ENCODE measurements at regions not wholly inside any gene's neighbourhood (a gene's known extent, or its start where the extent isn't known, plus 50 kb on each side); places are given as distances from the start of the nearest gene placed in this dataset.

DNA sequence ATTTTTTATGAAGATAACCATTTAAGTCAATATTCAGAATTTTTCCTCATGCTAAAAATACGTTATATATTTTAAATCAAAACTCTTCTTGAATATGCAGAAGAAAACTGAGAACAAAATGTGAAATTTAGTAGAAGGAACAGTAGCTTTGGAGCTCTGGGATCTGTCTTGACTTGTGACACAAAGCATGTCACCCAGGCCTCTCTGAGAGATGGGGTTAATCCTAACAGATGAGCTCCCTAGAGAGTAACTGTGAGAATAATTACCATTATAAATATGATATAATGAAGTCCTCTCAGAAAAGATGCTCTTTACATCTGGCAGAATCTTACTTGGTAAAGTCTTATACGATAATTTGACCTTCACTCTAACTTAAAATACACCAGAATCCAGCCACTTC lies 272.0 kb downstream of the PTPRC start (continued):
- TF ChIP-seq, protein P1, sequence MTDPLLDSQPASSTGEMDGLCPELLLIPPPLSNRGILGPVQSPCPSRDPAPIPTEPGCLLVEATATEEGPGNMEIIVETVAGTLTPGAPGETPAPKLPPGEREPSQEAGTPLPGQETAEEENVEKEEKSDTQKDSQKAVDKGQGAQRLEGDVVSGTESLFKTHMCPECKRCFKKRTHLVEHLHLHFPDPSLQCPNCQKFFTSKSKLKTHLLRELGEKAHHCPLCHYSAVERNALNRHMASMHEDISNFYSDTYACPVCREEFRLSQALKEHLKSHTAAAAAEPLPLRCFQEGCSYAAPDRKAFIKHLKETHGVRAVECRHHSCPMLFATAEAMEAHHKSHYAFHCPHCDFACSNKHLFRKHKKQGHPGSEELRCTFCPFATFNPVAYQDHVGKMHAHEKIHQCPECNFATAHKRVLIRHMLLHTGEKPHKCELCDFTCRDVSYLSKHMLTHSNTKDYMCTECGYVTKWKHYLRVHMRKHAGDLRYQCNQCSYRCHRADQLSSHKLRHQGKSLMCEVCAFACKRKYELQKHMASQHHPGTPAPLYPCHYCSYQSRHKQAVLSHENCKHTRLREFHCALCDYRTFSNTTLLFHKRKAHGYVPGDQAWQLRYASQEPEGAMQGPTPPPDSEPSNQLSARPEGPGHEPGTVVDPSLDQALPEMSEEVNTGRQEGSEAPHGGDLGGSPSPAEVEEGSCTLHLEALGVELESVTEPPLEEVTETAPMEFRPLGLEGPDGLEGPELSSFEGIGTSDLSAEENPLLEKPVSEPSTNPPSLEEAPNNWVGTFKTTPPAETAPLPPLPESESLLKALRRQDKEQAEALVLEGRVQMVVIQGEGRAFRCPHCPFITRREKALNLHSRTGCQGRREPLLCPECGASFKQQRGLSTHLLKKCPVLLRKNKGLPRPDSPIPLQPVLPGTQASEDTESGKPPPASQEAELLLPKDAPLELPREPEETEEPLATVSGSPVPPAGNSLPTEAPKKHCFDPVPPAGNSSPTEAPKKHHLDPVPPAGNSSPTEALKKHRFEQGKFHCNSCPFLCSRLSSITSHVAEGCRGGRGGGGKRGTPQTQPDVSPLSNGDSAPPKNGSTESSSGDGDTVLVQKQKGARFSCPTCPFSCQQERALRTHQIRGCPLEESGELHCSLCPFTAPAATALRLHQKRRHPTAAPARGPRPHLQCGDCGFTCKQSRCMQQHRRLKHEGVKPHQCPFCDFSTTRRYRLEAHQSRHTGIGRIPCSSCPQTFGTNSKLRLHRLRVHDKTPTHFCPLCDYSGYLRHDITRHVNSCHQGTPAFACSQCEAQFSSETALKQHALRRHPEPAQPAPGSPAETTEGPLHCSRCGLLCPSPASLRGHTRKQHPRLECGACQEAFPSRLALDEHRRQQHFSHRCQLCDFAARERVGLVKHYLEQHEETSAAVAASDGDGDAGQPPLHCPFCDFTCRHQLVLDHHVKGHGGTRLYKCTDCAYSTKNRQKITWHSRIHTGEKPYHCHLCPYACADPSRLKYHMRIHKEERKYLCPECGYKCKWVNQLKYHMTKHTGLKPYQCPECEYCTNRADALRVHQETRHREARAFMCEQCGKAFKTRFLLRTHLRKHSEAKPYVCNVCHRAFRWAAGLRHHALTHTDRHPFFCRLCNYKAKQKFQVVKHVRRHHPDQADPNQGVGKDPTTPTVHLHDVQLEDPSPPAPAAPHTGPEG (CRISPR knock-in tag; IDR thresholded peaks at IDR 0.05): no peak
- TF ChIP-seq CEBPB (IDR thresholded peaks at IDR 0.05; ENCODE audit: borderline replicate concordance, low read depth, low read length) (no peak), ZNF552 (CRISPR knock-in tag; IDR thresholded peaks at IDR 0.05; ENCODE audit: borderline replicate concordance) (no peak), ASH2L (IDR thresholded peaks at IDR 0.05; ENCODE audit: insufficient read length, low read depth, low read length) (no peak), ZNF746 (CRISPR knock-in tag; IDR thresholded peaks at IDR 0.05) (no peak), ZNF777 (CRISPR knock-in tag; IDR thresholded peaks at IDR 0.05) (no peak)

- in situ Hi-C loops (cut with HindIII; ENCODE audit: extremely low pct_ligation_motif_present, low pct_unique_long_range_greater_than_20kb): no loop called here
- no peak overlapping the region for H3K4me2 ChIP-seq (ENCODE audit: low read depth, low read length)
- H4K20me1 ChIP-seq (ENCODE audit: insufficient read depth, low read length): no peaks in the 10 kb centered on the region
- intact Hi-C loops (cut with micrococcal nuclease; ENCODE audit: unreplicated experiment): no loop called here
- H2AFZ ChIP-seq (ENCODE audit: low read length): no peak overlapping the region
- H3K9me3 ChIP-seq (ENCODE audit: low read length): no peaks in the 10 kb centered on the region
- H3K36me3 ChIP-seq (replicated peaks in 1 of 2; ENCODE audit: control insufficient read depth in 1 of 2, insufficient read depth in 2 of 2, low read length in 2 of 2): no peaks in the 10 kb centered on the region
- ChIA-PET POLR2A (no interaction called here), CTCF (ENCODE audit: low intra/inter-chr PET ratio, low total read pairs) (no interaction called here)
- no peak for FAIRE-seq
- DNase-seq (ENCODE audit: low spot score): no peak
- H3K4me1 ChIP-seq (ENCODE audit: insufficient read depth, low read length): no peaks in the 10 kb centered on the region
- no peaks in the 10 kb centered on the region for H3K79me2 ChIP-seq (ENCODE audit: insufficient read depth, low read length)
- H3K9ac ChIP-seq (ENCODE audit: insufficient read depth, low read depth, low read length): no peak overlapping the region
- H3K27me3 ChIP-seq (ENCODE audit: control insufficient read depth in 1 of 2, insufficient read depth in 2 of 2, low read length in 2 of 2): no peaks in the 10 kb centered on the region
- no peak overlapping the region for H3K4me3 ChIP-seq (replicated peaks in 1 of 3; ENCODE audit: insufficient read depth in 1 of 3, low read depth in 2 of 3, low read length in 3 of 3)
- 80% methylated on average over 1 of the region's 1 CpG for WGBS (ENCODE audit: low lambda C conversion rate)
- no TSS peak for BruUV-seq (replicated peaks)
- no peak for ATAC-seq
- H3K27ac ChIP-seq (ENCODE audit: extremely low read length, insufficient read depth, low read length): no peak overlapping the region
- TF ChIP-seq MNT (IDR thresholded peaks at IDR 0.05): no peak
- no peak for TF ChIP-seq KDM1A (CRISPR knock-in tag; IDR thresholded peaks at IDR 0.05)
- TF ChIP-seq ATF5 (CRISPR knock-in tag; IDR thresholded peaks at IDR 0.05; ENCODE audit: low read depth): no peak
- no peak for TF ChIP-seq ZNF17 (CRISPR knock-in tag; IDR thresholded peaks at IDR 0.05)
These were observed 273.2 kb downstream of the PTPRC start for GRCh38 chr1:198912046-198912445.
